IPS-NIHi11 (cell line): ENCODE measurements at regions not wholly inside any gene's neighbourhood (a gene's known extent, or its start where the extent isn't known, plus 50 kb on each side); places are given as distances from the start of the nearest gene placed in this dataset.
A peak's percentile ranks its signal among the peaks of the same experiment; 100 is the strongest.

Source experiments
- DNase-seq: peaks from one replicate; pipeline ENCODE4 v3.0.0; 2012; ENCODE audit warnings: mixed read lengths, low spot score

- DNase-seq: no peak
Measured at GRCh38 chr3:99191186-99191585, 289.7 kb upstream of the DCBLD2 start.

- DNase-seq: no peak
Measured at GRCh38 chr3:99188936-99189335, 287.4 kb upstream of the DCBLD2 start.

- no peak for DNase-seq
Measured at GRCh38 chr3:99186016-99186415, 284.5 kb upstream of the DCBLD2 start.

GRCh38 chr3:99176169-99176964 is 274.9 kb upstream of the DCBLD2 start:
- no peak for DNase-seq

GRCh38 chr3:99175276-99175812 is 273.8 kb upstream of the DCBLD2 start:
- no peak for DNase-seq

- DNase-seq: peak; percentile 60
Measured at GRCh38 chr3:99172736-99173657, 271.5 kb upstream of the DCBLD2 start.

- DNase-seq: no peak
Measured at GRCh38 chr3:99171800-99172199, 270.3 kb upstream of the DCBLD2 start.

GRCh38 chr3:99170867-99171517 is 269.5 kb upstream of the DCBLD2 start:
- no peak for DNase-seq

- no peak for DNase-seq
Measured at GRCh38 chr3:99167071-99167470, 265.6 kb upstream of the DCBLD2 start.

- DNase-seq: no peak
Measured at GRCh38 chr3:99163314-99163713, 261.8 kb upstream of the DCBLD2 start.

- DNase-seq: no peak
Measured at GRCh38 chr3:99159220-99159762, 257.8 kb upstream of the DCBLD2 start.

GRCh38 chr3:99145031-99145430 is 243.5 kb upstream of the DCBLD2 start:
- no peak for DNase-seq

GRCh38 chr3:99143493-99143892 is 242.0 kb upstream of the DCBLD2 start:
- DNase-seq: no peak

GRCh38 chr3:99134986-99135385 is 233.5 kb upstream of the DCBLD2 start:
- no peak for DNase-seq

GRCh38 chr3:99131876-99132275 is 230.4 kb upstream of the DCBLD2 start:
- no peak for DNase-seq

GRCh38 chr3:99128725-99129505 is 227.4 kb upstream of the DCBLD2 start:
- DNase-seq: no peak

- DNase-seq: no peak
Measured at GRCh38 chr3:99128235-99128634, 226.7 kb upstream of the DCBLD2 start.

GRCh38 chr3:99126316-99126715 is 224.8 kb upstream of the DCBLD2 start:
- DNase-seq: no peak

- no peak for DNase-seq
Measured at GRCh38 chr3:99119385-99119784, 217.9 kb upstream of the DCBLD2 start.

GRCh38 chr3:99118381-99118780 is 216.9 kb upstream of the DCBLD2 start:
- DNase-seq: no peak
